ENCODE measurements at regions not wholly inside any gene's neighbourhood (a gene's known extent, or its start where the extent isn't known, plus 50 kb on each side); places are given as distances from the start of the nearest gene placed in this dataset.
"Not testable (repeated sequence)": the region's sequence is repeated elsewhere in the genome, so short reads cannot be mapped to it uniquely, and the experiment has no call there.

DNA sequence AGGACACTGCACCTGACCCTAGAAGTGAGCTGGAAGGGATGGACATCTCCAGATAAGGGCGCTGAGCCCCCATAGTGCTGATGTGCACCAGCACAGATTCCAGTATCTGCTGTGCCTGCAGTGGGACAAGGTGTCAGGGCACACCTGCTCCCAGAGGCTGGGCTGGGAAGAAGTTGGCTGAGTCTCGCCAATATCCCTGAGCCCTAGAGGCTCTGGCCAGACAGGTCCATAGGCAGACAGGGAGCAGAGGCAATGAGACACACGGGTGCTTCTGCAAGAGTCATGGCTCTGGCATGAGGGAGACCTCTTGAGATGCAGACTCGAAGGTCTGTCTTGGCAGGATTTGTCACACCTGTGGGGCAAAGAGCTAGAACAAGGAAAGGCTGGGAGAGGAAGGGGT lies 1321.5 kb downstream of the UQCRFS1 start:
- DNase-seq, result no peak

DNA sequence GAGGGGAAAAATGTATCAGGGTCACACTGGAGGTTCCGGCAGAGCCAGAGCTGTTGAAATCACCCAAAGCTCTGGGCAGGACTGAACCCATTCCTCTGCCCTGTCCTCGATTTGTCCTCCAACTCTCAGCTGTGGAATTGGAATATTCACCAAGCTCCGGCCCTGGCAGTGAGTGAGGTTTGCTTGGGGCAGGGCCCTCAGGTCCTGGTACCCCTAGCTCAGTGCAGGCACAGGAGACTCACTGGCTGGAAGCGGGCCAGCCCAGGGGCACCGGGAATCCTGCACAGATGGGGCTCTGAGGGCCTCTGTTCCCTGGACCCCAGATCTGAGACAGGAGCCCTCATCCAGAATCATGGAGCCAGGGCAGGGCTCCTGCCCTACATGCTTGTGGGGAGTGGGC lies 1322.3 kb downstream of the UQCRFS1 start:
- no peak for DNase-seq

DNA sequence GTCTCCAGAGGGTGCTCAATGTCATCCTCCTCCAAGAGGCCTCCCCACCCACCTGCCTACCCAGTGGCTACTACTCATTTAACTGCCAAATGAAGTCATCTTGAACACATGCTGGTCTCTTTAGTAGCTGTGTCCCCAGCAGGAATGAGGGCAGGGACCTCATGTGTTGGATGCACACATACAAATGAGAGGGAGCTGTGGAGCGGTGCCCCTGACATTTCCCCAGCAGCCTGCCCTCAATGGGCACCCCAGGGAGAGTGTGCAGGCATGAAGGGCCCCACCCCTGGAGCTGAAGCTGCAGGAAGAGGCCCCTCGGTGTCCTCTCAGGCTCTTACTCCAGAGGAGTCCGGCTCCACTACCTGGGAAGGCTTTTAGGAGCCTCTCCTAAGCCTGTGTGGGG lies 1322.7 kb downstream of the UQCRFS1 start:
- DNase-seq, result no peak

DNA sequence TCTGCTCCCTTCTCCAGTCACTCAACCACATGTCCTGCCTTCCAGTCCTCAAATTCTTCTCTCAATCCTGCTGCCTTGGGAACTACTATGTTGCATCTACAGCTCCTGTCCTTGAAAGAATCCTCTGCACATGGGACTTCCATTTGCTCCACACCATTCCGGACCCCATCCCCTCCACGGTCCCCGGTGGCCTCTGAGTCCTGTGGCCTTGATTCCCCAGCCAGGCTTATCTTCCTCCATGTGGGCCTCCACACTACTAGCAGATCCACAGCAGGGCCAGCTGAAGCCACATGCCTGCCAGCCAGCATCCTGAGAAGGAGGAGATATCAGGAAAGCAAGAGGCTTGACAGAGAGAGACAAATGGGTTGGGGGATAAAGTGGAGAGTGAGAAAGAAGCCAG lies 1323.8 kb downstream of the UQCRFS1 start:
- DNase-seq, result no peak

DNA sequence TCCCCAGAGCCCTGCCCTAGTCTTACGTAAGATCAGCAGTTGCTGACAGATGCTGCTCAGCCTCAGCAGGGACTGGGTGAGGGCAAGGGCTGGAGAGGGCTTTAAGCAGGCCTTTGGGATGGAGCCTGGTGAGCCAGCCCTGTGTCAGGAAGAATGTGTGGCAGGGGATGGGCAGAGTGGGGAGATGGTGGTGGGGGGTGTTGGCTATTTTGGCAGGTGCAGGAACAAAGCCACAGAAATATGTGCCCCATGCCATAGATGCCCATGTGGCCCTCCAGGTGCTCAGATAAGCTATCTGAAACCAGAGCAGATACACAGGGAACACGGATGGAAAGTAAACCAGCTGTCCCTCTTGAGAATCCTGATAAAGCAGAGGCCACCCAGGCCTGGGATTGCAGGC lies 1325.0 kb downstream of the UQCRFS1 start:
- DNase-seq, result no peak

DNA sequence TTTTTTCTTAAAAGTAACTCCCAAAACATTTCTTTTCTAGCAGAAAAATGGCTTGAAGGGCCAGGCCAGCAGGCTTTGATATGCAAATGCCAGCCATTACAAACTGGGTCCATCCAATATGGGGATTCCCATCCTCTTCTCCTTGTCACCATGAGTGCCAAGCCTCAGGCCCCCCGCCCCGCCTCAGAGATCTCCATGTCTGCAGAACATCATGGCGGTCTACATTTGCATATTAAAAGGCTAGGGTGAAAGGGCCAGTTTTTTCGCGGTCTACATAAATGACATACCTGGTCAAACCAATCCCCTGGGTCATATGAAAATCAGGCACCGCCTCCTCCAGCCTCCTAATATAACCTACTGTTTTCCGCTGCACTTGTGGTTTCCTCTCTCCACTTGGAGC lies 1327.6 kb downstream of the UQCRFS1 start:
- DNase-seq, result no peak

DNA sequence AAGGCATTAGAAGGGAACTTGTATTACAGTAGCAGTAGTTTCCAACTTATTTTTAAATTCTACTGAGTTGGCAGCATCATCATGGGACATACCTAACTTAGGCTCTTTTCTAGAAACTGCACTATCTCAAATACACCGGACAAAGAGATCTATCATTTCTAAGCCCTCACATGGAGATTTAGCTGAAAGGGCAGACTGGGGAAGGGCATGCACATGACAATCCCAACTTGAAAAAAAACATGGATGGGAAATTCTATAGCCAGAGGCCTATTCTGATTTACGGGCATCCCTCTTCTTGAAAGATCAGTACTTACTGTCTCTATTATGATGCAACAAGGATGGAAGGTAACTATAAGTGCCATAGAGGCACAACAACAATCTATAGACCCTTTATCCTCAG lies 1328.6 kb downstream of the UQCRFS1 start:
- DNase-seq, result no peak

DNA sequence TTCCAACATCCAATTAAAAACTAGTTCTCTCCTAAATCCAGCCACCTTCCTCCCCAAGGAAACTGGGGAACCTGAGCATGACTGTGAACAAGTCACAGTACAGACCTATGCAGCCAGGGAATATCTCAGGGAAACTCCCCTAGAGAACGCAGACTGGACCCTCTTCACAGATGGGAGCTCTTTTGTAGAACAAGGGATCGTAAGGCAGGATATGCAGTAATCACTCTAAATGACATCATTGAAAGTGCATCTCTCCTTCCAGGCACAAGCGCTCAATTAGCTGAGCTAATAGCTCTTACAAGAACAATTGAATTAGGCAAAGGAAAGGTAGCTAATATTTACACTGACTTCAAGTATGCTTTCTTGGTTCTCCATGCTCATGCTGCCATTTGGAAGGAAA lies 1331.7 kb downstream of the UQCRFS1 start:
- no peak for DNase-seq

DNA sequence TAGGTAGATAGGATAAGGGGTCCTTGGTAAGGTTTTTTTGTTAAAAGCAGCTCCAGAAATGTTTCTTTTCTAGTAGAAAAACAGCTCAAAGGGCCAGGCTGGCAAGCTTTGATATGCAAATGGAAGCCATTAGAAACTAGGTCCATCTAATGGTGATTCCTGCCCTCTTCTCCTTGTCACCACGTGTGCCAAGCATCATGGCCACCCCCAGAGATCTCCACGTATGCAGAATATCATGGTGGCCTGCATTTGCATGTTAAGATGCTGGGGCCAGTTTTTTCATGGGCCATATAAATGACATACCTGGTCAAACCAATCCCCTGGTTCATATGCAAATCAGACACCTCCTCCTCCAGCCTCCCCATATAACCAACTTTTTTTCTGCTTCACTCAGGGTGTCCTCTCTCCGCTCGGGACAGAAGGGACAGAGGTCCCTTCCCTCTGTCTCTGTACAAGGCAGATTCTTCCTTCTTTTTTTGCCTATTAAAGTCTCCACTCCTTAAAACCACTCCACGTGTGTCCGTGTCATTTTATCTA lies 1335.9 kb downstream of the UQCRFS1 start:
- no peak for DNase-seq

DNA sequence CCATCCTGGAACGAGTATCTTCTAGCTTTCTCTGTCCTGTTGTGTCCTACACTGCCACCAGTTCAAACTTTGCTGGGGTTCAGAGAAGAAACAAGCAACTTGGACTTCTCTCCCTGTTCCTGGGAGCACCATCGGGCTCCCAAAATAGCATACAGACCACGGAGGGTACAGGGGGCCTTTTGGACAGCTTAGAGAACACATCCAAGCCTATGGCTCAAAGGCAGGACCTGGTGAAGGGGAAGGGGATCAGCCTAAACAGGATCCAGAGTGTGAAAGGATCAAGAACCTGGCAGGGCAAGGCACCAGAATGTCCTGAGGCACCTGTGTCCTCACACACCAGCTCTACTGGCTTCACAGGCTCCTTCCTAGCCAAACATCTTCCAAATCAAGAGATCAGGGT lies 1336.5 kb downstream of the UQCRFS1 start:
- DNase-seq, result no peak

DNA sequence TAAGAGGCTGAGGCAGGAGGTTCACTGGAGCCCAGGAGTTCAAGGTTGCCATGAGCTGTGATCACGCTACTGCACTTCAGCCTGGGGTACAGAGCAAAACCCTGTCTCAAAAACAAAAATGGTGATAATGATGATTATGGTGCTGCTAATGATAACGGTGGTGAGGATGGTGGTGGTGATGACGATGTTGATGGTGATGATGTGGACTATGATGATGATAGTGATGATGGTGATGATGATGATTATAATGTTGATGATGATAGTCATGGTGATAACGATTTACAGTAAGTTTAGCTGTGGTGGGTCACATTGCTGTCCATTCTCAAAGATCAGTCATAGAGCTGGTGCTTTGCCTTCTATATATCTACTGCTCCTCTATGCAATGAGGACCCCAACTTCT lies 1340.6 kb downstream of the UQCRFS1 start:
- DNase-seq, result no peak

DNA sequence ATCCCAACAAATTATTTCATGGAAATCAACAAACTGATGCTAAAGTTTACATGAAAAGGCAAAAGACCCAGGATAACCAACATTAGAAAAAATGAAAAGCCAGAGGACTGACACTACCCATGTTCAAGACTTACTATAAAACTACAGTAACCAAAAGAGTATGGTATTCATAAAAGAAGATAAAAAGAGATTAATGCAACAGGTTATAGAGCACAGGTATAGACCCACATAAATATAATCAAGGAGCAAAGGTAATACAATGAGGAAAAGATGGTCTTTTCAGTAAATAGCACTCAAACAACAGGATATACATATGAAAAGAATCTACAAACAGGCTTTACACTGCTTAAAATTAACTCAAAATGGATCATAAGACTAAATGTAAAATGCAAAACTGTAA lies 1342.7 kb downstream of the UQCRFS1 start:
- DNase-seq, result no peak

DNA sequence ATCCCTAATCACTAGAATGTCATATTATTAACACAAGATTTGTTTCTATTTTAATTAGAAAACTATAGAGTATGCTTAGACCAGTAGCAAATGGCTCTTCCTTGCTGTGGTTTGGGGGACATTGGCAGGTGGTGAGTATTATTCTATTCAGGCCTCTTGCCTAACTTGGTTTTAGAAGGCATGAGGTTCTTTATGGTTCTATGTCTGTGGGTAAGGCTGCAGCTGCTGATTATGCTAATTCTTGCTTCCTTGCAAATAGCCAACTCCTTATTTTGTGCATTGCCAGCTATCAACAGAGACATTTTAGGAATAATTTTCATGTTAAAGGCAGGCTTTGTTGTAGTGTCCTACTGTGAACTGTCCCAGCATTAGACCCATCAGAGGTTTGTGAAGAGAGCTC lies 1344.9 kb downstream of the UQCRFS1 start:
- no peak for DNase-seq

DNA sequence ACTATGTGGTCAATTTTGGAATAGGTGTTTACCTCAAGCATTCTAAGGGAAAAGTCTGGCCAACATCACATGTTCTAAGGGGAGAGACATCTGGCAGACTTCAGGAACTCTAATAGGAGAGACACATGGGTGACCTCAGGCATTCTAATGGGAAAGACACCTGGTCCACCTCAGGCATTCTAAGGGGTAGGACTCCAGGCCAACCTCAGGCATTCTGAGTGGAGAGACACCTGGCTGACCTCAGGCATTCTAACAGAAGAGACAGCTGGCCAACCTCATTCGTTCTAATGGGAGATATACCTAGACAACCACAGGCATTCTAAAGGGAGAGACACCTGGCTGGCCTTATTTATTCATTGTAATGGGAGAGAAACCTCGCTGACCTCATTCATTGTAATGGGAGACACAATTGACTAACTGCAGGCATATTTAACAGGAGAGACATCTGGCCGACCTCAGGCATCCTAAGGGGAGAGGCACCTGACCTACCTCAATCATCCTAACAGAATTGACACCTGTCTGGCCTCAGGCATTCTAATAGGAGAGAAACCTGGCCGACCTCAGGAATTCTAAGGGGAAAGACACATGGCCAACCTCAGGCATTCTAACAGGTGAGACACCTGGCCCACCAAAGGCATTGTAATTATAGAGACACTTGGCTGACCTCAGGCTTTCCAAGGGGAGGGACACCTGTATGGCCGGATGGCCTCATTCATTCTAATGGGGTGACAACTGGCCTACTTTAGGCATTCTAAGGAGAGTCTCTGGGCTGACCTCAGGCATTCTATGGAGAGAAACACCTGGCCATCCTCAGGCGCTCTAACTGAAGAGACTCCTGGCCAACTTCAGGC lies 1346.8 kb downstream of the UQCRFS1 start:
- DNase-seq, result no peak

DNA sequence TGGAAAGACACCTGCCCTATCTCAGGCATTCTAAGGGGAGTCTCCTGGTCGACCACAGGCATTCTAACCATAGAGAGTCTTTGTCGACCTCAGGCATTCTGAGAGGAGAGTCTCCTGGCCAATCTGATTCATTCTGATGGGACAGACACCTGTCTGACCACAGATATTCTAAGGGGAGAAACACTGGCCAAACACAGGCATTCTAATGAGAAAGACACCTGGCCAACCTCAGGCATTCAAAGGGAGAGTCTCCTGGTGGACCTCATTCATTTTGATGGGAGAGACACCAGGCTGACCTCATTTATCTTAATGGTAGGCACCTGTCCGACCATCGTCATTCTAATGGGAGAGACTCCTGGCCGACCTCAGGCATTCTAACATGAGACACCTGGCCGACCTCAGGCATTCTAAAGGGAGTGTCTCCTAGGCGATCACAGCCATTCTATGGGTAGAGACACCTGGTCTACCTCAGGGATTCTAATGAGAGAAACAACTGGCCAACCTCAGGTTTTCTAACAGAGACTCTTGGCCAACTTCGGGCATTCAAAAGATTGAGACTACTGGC lies 1351.5 kb downstream of the UQCRFS1 start:
- DNase-seq, result no peak

DNA sequence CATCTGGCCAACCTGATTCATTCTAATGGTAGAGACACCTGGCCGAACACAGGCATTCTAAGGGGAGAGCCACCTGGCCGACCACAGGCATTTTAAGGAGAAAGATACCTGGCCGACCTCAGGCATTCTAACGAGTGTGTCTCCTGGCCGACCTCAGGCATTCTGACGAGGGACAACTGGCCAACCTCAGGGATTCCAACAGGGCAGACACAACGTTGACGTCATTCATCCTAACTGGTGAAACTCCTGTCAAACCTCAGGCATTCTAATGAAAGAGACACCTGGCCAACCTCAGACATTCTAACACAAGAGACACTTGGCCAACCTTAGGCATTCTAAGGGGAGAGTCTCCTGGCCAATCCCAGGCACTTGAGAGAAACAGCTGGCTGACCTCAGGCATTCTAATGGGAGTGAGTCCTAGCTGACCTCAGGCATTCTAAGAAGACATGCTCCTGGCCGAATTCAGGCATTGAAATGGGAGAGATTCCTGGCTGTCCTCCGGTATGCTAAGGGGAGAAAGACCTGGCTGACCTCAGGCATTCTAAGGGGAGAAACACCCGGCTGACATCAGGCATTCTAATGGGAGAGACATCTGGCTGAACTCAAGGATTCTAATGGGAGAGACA lies 1352.5 kb downstream of the UQCRFS1 start:
- no peak for DNase-seq

DNA sequence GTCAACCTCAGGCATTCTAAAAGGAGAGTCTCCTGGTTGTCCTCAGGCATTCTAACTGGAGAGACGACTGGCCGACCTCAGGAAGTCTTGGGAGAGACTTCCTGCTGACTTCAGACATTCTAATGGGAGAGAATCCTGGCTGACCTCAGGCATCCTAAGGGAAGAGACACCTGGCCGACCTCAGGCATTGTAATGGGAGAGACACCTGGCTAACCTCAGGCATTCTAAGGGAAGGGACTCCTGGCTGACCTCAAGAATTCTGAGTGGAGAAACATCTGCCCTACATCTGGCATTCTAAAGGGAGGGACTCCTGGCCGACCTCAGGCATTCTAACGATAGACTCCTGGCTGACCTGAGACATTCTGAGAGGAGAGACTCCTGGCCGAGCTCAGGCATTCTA lies 1353.3 kb downstream of the UQCRFS1 start:
- DNase-seq, result no peak

DNA sequence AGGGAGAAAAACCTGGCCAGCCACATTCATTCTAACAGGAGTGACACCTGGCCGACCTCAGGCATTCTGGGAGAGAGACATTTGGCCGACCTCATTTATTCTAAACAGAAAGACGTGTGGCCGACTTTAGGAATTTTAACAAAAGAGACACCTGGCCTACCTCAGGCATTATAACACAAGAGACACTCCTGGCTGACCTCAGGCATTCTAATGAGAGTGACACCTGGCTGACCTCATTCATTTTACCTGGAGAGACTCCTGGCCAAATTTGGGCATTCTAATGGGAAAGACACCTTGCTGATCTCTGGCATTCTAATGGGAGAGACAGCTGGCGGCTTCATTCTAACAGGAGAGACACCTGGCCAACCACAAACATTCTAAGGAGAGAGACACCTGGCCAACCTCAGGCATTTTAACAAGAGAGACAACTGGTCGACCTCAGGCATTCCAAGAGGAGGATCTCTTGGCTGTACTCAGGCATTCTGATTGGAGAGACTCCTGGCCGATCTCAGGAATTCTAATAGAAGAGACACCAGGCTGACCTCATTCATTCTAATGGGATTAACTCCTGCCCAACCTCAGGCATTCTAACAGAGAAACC lies 1353.9 kb downstream of the UQCRFS1 start:
- DNase-seq, result no peak

DNA sequence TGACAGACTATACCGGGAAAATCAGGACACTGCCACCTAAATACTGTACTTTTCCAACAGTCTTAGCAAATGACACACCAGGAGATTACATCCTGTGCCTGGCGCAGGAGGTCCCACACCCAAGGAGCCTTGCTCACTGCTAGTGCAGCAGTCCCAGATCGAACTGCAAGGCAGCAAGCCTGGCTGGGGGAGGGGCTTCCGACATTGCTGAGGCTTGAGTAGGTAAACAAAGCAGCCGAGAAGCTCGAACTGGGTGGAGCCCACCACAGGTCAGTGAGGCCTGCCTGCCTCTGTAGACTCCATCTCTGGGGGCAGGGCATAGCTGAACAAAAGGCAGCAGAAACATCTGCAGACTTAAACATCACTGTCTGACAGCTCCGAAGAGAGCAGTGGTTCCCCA lies 1360.0 kb downstream of the UQCRFS1 start:
- DNase-seq, result not testable (repeated sequence)

DNA sequence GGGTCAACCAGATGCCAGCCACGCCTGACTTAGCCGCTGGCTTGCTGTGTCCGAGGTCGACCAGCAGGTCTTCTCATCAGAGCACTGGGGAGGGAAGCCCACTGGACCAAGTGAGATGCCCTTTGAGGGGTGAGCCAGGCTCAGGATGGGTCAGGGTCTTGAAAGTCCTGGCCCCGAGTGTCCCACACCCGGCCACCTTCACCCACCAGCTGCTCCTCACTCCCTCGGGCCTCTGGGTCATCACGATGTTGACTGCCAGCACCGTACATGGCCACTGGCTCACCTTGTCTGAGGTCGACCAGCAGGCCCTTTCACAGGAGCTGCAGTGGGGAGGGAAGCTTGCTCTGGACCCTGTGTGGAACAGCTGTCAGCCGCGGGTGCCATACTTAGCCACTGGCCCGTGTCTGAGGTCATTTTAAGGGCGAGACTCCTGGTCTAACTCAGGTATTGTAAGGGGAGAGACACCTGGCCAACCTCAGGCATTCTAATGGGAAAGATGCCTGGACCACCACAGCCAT lies 1361.3 kb downstream of the UQCRFS1 start:
- no peak for DNase-seq

DNA sequence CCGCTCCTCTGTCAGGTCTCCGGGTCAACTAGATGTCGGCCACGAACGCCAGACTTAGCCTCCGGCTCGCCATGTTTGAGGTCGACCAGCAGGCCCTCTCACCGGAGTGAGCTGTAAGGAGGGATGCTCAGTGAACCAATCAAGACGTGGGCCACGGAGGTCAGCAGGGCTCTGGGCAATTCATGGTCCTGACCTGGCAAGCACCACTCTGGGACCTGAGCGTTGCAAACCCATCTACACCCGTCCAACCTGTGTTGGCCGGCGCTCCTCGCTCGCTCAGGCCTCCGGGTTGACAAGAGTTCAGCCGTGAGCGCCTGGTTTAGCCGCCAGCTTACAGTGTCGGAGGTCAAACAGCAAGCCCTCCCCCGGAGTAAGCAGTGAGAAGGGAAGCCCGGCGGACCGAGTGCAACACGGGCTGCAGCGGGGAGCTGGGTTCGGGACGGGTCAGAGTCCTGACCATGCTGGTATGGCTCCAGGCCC lies 1361.9 kb downstream of the UQCRFS1 start:
- DNase-seq, result no peak

DNA sequence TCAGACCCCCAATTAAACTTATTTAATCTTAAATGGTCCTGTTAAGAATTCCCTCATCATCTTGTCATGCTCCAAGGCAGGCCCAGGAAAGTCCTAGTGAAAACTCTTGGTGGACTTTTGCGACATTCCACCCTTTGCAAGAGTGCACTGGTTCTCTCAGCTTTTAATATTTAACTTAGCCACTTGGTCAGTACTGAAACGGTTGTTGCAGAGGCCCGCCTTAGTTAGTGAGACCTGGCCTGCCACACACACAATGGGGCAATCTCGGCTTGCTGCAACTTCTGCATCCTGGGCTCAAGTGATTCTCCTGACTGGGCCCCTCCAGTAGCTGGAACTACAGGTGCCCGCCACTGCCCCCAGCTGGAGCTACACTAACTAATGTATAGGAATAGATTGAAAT lies 1366.0 kb downstream of the UQCRFS1 start:
- no peak for DNase-seq

DNA sequence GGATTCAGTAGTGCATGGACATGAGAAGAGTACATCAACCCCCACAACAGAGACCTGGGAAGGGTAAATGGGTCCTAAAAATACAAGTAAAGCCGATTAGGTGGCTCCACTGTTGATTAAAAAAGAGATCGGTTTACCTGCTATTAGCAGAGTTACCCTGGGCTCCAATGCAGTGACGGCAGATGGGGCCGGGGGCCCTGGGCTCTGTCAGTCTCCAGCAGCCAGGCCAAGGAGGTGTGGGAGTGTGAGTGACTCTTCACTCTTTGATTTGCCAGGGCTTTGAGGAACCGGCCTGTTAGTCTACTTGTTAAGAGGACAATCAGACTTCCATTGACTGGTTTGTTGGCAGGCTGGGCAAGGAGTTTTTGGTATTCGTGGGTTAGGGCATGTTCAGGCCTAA lies 1368.7 kb downstream of the UQCRFS1 start:
- DNase-seq, result no peak

All from T1000 (cell line).